ENCODE measurements at regions not wholly inside any gene's neighbourhood (a gene's known extent, or its start where the extent isn't known, plus 50 kb on each side); places are given as distances from the start of the nearest gene placed in this dataset.
A peak's percentile ranks its signal among the peaks of the same experiment; 100 is the strongest.

- in situ Hi-C loops (cut with HindIII; ENCODE audit: low pct_ligation_motif_present, low pct_unique_long_range_greater_than_20kb, low sequenced_read_pairs), result no loop called here
- DNase-seq, result peak; percentile 2
Measured at GRCh38 chr18:53944721-53945120, 279.7 kb downstream of the MBD2 start.

GRCh38 chr18:53943326-53943860, 281.1 kb downstream of the MBD2 start:
- in situ Hi-C loops (cut with HindIII; ENCODE audit: low pct_ligation_motif_present, low pct_unique_long_range_greater_than_20kb, low sequenced_read_pairs), result no loop called here
- DNase-seq, result no peak

DNA sequence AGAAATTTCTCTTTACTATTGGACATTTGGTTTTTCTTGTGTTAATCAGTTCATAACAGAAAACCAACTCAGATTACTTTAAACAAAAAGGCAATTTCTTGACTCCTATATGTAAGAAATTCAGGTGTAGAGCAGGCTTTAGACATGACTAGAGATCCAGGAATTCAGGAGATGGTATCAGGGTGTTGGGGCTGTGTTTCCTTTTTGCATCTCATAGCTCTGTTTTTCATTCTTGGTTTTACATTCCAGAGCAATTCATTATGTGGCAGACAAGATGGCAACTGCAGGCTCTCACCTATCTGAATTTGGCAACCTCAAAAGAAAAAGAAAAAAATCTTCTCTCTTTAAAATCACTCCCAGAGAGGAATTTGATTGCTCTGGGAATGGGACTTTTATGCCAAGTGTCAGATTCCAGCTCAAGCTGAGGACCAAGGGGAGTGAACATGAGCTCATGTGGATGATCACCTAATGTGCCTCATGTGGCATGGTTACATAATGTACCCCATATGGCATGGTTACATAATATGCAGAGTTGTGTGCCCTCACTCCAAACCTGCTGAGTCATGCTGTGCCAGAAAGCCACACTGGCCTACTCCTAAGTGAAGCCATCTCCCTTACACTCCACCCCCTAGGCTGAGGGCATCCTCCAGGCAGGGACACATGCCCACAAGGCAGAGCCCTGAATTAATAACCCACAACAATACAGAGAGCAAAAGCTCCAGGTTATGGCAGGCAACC, 282.7 kb downstream of the MBD2 start:
- in situ Hi-C loops (cut with HindIII; ENCODE audit: low pct_ligation_motif_present, low pct_unique_long_range_greater_than_20kb, low sequenced_read_pairs), result no loop called here
- peak; percentile 8 for DNase-seq

DNA sequence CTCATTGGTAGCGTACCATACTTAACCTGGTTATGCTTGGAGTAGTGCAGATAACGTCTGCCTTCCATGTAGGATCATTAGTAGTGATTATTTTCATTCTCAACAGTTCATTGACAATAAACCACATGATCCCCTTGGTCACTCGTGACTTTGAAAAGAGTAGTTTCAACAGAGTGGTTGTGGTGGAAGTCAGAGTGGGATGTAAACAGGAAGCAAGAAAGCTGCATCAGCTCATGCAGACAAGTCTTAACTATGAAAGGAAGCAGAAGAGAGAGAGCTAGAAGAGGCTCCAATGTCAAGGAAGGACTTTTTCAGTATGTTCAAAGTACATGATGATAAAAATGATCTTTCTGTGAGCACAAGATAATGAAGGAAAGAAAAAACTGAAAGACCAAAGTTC, 287.4 kb downstream of the MBD2 start:
- DNase-seq, result no peak
- in situ Hi-C loops (cut with HindIII; ENCODE audit: low pct_ligation_motif_present, low pct_unique_long_range_greater_than_20kb, low sequenced_read_pairs), result no loop called here

- in situ Hi-C loops (cut with HindIII; ENCODE audit: low pct_ligation_motif_present, low pct_unique_long_range_greater_than_20kb, low sequenced_read_pairs), result no loop called here
- DNase-seq, result no peak
Measured at GRCh38 chr18:53935803-53936202, 288.7 kb downstream of the MBD2 start.

GRCh38 chr18:53935399-53935798, 289.1 kb downstream of the MBD2 start:
- no peak for DNase-seq
- in situ Hi-C loops (cut with HindIII; ENCODE audit: low pct_ligation_motif_present, low pct_unique_long_range_greater_than_20kb, low sequenced_read_pairs), result no loop called here

- in situ Hi-C loops (cut with HindIII; ENCODE audit: low pct_ligation_motif_present, low pct_unique_long_range_greater_than_20kb, low sequenced_read_pairs), result no loop called here
- no peak for DNase-seq
Measured at GRCh38 chr18:53920312-53921075, 304.0 kb downstream of the MBD2 start.

GRCh38 chr18:53918091-53918490, 306.4 kb downstream of the MBD2 start:
- DNase-seq, result no peak
- in situ Hi-C loops (cut with HindIII; ENCODE audit: low pct_ligation_motif_present, low pct_unique_long_range_greater_than_20kb, low sequenced_read_pairs), result no loop called here

DNA sequence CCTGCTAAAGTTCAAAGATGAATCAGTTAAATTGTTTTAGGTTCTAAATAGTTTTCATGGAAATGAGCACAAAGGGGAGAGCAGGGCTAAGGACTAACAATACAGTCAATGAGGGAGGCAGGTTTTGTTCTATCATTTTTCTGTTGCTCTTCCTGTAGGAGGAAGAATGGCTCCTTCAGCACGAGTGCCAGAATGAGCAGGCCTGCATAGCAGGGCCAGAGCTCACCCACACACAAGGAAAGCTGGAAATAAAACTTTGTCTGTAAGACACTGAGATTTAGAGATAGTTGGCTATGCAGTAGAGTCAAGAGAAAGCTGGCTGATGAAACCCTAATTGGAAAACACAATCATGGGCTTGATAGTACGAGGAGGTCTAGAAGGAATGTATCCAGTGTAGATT, 313.3 kb downstream of the MBD2 start:
- DNase-seq, result no peak
- in situ Hi-C loops (cut with HindIII; ENCODE audit: low pct_ligation_motif_present, low pct_unique_long_range_greater_than_20kb, low sequenced_read_pairs), result no loop called here

- no peak for DNase-seq
- in situ Hi-C loops (cut with HindIII; ENCODE audit: low pct_ligation_motif_present, low pct_unique_long_range_greater_than_20kb, low sequenced_read_pairs), result no loop called here
Measured at GRCh38 chr18:53909668-53910067, 314.8 kb downstream of the MBD2 start.

DNA sequence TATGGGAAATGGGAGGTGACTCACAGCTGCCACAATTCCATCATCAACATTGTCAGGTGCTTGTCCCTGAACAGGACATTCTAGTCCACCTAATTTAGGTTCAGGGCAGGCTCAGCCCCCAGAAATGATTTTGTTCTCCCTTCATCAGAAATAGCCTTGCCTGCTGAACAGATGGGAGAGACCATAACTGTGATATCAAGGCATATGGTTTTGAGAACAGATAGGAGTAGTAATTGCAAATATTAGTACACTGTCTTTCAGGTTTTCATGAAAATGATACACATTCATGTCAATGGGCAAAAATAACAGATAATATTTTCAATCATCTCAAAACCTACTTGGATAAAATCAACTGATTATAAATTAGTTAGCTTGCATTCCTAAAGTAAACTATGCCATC, 316.5 kb downstream of the MBD2 start:
- no peak for DNase-seq
- in situ Hi-C loops (cut with HindIII; ENCODE audit: low pct_ligation_motif_present, low pct_unique_long_range_greater_than_20kb, low sequenced_read_pairs), result no loop called here

DNA sequence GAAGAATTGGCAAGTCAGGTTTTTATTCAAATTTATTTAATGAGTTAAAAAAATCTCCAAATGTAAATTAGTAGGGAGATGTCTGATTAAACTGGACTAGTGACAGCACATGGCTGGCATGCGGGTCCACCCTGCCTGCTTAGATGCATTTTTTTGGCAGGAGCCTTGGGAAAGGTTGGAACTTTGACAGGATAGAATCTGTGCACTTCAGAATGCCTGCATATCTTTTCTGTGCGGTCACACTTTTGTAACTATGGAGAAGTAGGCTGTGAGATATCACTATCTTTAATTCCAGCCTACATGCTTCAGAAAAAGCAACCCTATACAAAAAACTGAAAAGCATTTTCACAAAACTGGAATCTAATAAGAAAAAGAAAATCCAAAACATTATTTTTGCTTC, 317.8 kb downstream of the MBD2 start:
- DNase-seq, result no peak
- in situ Hi-C loops (cut with HindIII; ENCODE audit: low pct_ligation_motif_present, low pct_unique_long_range_greater_than_20kb, low sequenced_read_pairs), result no loop called here

GRCh38 chr18:53894675-53895442, 329.6 kb downstream of the MBD2 start:
- in situ Hi-C loops (cut with HindIII; ENCODE audit: low pct_ligation_motif_present, low pct_unique_long_range_greater_than_20kb, low sequenced_read_pairs), result no loop called here

GRCh38 chr18:53887447-53887846, 337.0 kb downstream of the MBD2 start:
- DNase-seq, result no peak
- in situ Hi-C loops (cut with HindIII; ENCODE audit: low pct_ligation_motif_present, low pct_unique_long_range_greater_than_20kb, low sequenced_read_pairs), result no loop called here

More at GRCh38 chr18:53894675-53895442, 329.6 kb downstream of the MBD2 start:
- DNase-seq, result no peak

DNA sequence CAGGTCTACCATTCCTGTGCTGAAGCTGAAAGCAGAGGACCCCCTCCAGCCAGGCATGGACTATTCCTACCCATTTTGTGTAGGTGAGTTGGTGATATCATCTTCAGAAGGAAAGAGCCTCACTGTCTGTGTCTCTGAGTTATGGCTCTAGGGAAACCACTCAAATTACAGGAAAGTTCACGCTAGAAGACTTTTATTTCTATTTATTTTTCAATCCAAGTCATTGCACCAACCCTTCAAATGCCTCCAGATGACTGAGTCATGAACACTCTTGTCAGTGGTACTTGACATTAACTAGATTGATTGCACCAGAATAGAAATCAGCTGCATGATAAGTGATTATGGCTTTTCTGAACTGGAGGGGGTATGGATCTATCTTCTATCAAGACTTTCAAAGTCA, 338.4 kb downstream of the MBD2 start:
- in situ Hi-C loops (cut with HindIII; ENCODE audit: low pct_ligation_motif_present, low pct_unique_long_range_greater_than_20kb, low sequenced_read_pairs), result no loop called here
- no peak for DNase-seq

- in situ Hi-C loops (cut with HindIII; ENCODE audit: low pct_ligation_motif_present, low pct_unique_long_range_greater_than_20kb, low sequenced_read_pairs), result no loop called here
- DNase-seq, result peak; percentile 23
Measured at GRCh38 chr18:53883771-53884170, 340.7 kb downstream of the MBD2 start.

- no peak for DNase-seq
- in situ Hi-C loops (cut with HindIII; ENCODE audit: low pct_ligation_motif_present, low pct_unique_long_range_greater_than_20kb, low sequenced_read_pairs), result no loop called here
Measured at GRCh38 chr18:53874103-53874502, 350.4 kb downstream of the MBD2 start.

GRCh38 chr18:53864770-53865169, 359.7 kb downstream of the MBD2 start:
- DNase-seq, result peak; percentile 12
- in situ Hi-C loops (cut with HindIII; ENCODE audit: low pct_ligation_motif_present, low pct_unique_long_range_greater_than_20kb, low sequenced_read_pairs), result no loop called here

DNA sequence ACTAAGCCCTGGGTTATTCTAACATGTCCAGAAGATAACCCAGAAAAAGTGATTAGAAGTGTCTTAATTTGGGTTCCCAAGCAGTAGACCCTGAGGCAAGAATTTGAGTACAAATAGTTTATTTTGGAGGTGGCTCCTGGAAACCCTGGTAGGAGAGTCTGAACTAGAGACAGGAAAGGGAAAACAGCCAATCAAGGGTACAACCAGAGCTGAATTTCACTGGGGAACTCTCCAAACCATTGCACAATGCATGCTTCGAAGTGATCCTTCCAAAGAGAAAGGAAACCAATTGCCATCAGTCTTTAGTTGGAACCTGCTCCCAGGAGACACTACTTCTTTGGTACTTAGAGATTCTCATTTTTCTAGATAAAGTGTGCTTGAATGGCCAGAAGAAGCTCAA, 361.5 kb downstream of the MBD2 start:
- in situ Hi-C loops (cut with HindIII; ENCODE audit: low pct_ligation_motif_present, low pct_unique_long_range_greater_than_20kb, low sequenced_read_pairs), result no loop called here
- no peak for DNase-seq
